ENCODE measurements at regions not wholly inside any gene's neighbourhood (a gene's known extent, or its start where the extent isn't known, plus 50 kb on each side); places are given as distances from the start of the nearest gene placed in this dataset.

DNA sequence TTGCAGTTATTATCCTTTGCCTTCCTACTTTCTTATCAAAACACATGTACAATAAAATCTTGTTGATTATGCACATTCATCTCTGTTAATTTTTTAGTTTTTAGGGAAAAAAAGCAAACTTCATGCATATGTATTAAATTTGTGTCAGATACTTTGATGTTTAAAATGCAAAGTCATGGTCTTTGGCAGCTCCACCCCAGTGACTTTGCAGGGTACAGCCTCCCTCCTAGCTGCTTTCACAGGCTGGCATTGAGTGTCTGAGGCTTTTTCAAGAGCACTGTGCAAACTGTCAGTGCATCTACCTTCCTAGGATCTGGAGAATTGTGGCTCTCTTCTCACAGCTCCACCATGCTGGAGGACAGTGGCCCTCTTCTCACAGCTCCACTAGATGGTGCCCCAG lies 1988.1 kb upstream of the PCDH20 start:
- FAIRE-seq, result no peak
- no peak for DNase-seq (ENCODE audit: insufficient read length, low spot score)
- TF ChIP-seq, protein P1, sequence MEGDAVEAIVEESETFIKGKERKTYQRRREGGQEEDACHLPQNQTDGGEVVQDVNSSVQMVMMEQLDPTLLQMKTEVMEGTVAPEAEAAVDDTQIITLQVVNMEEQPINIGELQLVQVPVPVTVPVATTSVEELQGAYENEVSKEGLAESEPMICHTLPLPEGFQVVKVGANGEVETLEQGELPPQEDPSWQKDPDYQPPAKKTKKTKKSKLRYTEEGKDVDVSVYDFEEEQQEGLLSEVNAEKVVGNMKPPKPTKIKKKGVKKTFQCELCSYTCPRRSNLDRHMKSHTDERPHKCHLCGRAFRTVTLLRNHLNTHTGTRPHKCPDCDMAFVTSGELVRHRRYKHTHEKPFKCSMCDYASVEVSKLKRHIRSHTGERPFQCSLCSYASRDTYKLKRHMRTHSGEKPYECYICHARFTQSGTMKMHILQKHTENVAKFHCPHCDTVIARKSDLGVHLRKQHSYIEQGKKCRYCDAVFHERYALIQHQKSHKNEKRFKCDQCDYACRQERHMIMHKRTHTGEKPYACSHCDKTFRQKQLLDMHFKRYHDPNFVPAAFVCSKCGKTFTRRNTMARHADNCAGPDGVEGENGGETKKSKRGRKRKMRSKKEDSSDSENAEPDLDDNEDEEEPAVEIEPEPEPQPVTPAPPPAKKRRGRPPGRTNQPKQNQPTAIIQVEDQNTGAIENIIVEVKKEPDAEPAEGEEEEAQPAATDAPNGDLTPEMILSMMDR (IDR thresholded peaks at IDR 0.05; ENCODE audit: insufficient read depth, missing control alignments), result no peak

DNA sequence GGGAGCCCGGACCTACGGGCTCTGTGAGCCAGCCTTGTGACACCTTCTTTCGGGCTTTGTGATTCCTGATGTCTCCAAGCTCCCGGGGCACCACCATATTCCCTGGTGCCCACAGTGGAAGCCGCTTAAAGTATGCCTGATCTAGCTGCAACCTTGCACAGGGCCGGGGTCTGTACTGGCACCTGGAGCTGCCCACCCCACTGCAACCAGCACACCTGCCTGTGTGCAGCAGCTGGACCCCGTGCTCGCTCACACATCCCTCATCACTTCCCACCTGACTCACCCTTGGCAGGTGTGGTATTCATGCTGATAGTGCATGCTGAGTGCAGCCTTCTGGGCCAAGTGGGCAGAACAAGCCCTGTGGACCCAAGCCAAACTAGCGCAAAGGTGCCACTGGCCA lies 1981.1 kb upstream of the PCDH20 start:
- TF ChIP-seq, protein P1 (IDR thresholded peaks at IDR 0.05; ENCODE audit: insufficient read depth, missing control alignments), result no peak
- FAIRE-seq (no peak), DNase-seq (ENCODE audit: insufficient read length, low spot score) (no peak)

DNA sequence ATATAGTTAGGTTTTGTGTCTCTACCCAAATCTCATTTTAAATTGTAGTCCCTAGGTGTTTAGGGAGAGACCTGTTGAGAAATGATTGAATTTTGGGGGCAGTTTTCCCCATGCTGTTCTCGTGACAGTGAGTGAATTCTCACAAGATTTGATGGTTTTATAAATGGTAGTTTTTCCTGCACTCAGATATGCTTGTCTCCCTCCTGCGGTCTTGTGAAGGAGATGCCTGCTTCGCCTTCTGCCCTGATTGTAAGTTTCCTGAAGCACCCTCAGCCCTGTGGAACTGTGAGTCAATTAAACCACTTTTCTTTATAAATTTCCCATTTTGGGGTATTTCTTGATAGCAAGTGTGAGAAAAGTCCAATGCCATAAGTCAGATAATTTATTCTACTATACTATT lies 1977.5 kb upstream of the PCDH20 start:
- no peak for DNase-seq (ENCODE audit: insufficient read length, low spot score)
- FAIRE-seq, result no peak
- TF ChIP-seq, protein P1 (IDR thresholded peaks at IDR 0.05; ENCODE audit: insufficient read depth, missing control alignments), result no peak

DNA sequence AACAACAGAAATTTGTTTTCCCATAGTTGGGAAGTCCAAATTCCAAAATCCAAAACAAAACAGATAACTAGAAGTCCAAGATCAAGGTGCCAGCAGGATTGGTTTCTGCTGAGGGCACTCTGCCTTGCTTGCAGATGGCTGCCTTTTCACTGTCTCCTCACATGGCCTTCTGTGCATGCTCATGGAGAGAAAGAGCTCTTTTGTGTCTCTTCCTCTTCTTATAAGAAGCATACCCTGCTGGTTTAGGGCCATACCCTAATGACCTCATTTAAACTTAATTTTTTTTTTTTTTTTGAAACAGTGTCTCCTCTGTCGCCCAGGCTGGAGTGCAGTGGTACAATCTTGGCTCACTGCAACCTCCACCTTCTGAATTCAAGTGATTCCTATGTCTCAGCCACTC lies 1974.1 kb upstream of the PCDH20 start:
- TF ChIP-seq, protein P1 (IDR thresholded peaks at IDR 0.05; ENCODE audit: insufficient read depth, missing control alignments), result no peak
- no peak for DNase-seq (ENCODE audit: insufficient read length, low spot score)
- FAIRE-seq, result no peak

DNA sequence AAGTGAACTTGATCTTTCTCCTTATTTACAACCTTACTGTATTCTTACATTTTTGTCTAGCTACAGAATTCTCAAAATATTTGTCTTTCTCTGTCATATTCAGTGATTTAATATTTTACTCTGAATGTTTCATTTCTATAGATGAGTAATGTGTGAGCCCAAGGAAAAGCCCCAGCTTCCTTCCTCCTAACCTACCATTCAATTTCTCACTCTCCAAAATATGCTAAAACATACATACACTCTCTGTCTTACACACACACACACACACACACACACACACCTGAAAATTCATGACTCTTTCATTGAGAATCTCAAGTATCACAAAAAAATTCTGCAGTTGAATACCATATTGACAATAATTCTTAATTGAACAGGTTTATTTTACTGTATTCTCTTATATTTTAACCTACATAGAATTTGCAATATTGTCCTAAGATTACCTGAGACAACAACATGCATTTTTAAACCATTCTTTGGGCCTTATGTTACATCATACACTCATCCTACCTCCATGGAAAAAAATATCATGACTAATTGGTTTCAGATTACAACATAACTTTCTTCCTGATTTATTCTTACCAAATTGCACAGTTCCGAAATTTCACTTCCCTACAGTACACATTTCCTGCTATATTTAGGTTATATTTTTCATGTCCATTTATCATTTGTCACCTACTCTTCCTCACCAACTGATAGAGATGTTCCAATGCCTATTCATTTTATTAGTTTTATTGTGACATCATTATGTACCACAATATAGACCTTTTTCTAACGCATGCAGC lies 1965.6 kb upstream of the PCDH20 start:
- TF ChIP-seq, protein P1 (IDR thresholded peaks at IDR 0.05; ENCODE audit: insufficient read depth, missing control alignments), result no peak
- no peak for DNase-seq (ENCODE audit: insufficient read length, low spot score)
- FAIRE-seq, result no peak

DNA sequence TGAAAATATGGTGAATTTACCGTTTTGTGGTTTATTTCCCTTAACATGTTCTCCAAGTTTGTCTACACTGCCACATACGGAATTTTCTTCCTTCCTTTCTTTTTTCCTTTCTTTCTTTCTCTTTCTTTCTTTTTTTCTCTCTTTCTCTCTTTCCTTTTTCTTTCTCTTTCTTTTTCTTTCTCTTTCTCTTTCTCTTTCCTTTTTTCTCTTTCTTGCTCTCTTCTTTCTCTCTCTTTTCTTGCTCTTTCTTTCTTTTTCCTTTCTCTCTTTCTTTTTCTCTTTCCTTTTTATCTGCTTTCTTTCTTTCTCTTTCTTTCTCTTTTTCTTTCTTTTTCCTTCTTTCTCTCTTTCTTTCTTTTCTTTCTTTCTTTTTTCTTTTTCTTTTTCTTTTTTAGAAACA lies 1962.3 kb upstream of the PCDH20 start:
- FAIRE-seq (no peak), DNase-seq (ENCODE audit: insufficient read length, low spot score) (no peak)
- TF ChIP-seq, protein P1 (IDR thresholded peaks at IDR 0.05; ENCODE audit: insufficient read depth, missing control alignments), result no peak

DNA sequence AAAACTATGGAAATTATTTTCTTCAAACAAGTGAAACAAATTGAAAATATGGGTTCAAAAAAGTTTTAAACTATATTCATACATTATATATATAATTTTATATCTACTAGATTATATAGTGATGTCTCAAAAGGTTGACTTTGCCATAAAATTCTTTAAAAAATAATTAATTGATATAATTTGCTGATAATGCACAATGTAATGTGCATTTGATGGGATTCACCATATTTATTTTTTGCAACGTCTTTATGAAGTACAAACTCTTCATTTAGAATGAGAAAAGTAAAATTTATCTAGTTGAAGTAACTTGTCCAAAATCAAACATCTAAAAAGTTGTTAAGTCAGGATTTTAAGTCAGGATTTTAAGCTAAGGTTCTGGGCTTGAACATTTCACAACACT lies 1954.5 kb upstream of the PCDH20 start:
- DNase-seq (ENCODE audit: insufficient read length, low spot score), result no peak
- TF ChIP-seq, protein P1 (IDR thresholded peaks at IDR 0.05; ENCODE audit: insufficient read depth, missing control alignments), result no peak

More for the DNA sequence above, 1954.5 kb upstream of the PCDH20 start:
- no peak for FAIRE-seq
